AML-193 (cell line): ENCODE measurements at regions not wholly inside any gene's neighbourhood (a gene's known extent, or its start where the extent isn't known, plus 50 kb on each side); places are given as distances from the start of the nearest gene placed in this dataset.

Experiments
- DNase-seq, 2 experiments: peaks; one replicate each; lab custom pipeline; 2025; lab: John Stamatoyannopoulos, UW

GRCh38 chr20:21575981-21576740, 62.3 kb upstream of the NKX2-2 start:
- DNase-seq = no peak

GRCh38 chr20:21575167-21575566, 61.3 kb upstream of the NKX2-2 start:
- DNase-seq = no peak

- DNase-seq = no peak
Observed at GRCh38 chr20:21574443-21574842, 60.6 kb upstream of the NKX2-2 start.

GRCh38 chr20:21573259-21573658, 59.4 kb upstream of the NKX2-2 start:
- DNase-seq = no peak

GRCh38 chr20:21571841-21572690, 58.2 kb upstream of the NKX2-2 start:
- peak in 1 of 2 experiments; percentile 4 for DNase-seq

- no peak for DNase-seq
Observed at GRCh38 chr20:21570285-21570992, 56.6 kb upstream of the NKX2-2 start.

DNA sequence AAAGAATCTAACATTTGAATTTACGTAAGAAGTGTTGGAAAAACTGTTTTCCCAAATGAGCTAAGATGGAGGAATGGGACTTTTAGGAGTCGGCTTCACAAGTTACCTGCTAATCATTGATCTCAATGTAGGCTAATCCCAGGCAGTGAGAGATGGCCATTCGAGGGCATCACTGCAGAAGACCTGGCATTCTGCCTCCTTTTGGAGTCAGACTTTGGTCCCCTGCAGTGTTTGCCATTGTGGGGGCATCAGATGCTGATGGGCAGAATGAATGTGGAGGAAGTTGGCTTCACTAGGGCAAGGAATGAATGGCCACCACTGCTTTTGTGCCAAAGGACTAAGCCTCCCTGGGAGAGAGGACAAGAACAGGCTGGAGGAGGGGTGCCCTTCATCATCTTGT, 55.7 kb upstream of the NKX2-2 start:
- no peak for DNase-seq

DNA sequence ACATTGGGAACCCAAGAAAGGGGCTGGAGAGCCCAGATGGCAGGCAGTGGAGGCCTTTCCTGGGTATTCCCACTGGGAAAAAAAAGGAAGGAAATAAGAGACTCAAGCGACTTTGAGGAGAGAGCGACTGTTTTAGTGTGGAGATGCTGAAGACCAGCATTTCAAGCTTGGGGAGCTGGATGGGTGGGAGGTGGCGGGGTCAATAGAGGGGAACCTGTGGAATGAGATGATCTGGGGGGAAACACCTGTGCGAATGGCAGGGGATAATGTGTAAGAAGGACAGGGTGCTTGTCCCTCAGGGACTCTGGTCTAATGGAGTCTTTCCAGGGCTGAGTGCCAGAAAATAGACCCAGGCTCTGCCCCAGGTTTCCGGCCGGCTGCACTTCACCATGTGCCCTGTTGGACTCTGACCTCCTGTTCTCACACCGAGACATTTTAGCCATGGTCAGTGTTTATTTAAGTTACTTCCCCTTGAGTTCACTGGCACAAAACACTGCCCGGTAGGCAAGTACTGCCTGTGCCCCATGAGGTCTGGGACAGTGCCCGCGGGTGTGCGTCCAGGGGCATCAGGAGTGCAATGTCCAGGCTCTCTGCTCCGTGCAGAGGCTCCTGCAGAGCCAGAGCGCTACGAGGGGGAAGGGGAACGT, 50.4 kb upstream of the NKX2-2 start:
- no peak for DNase-seq
